RWPE1 (cell line): ENCODE measurements at regions not wholly inside any gene's neighbourhood (a gene's known extent, or its start where the extent isn't known, plus 50 kb on each side); places are given as distances from the start of the nearest gene placed in this dataset.
"Not testable (repeated sequence)": the region's sequence is repeated elsewhere in the genome, so short reads cannot be mapped to it uniquely, and the experiment has no call there.

Source experiments
- CTCF ChIA-PET: fragments of 350-600 bp; sonication (Branson Sonifier 250); formaldehyde crosslinking; extraction: SDS; loops from one replicate; lab custom pipeline; 2021; lab: Yijun Ruan, JAX
- POLR2A ChIA-PET: fragments of 400-600 bp; formaldehyde crosslinking; extraction: SDS; loops from one replicate; lab custom pipeline; 2020; ENCODE audit warnings: antibody characterized with exemption; ENCODE audit not compliant: low non-redundant PET; lab: Yijun Ruan, JAX
- DNase-seq: peaks from one replicate; pipeline ENCODE4 v3.0.0; 2012; ENCODE audit warnings: low spot score
- H3K27ac ChIP-seq: fragments of 450-650 bp; 2 replicates; pipeline ENCODE4 v1.5.1; 2017
- CTCF ChIP-seq: fragments of 450-650 bp; conservative IDR thresholded peaks from 2 replicates; pipeline ENCODE4 v1.5.1; 2017; ENCODE audit warnings: low read depth, mild to moderate bottlenecking

DNA sequence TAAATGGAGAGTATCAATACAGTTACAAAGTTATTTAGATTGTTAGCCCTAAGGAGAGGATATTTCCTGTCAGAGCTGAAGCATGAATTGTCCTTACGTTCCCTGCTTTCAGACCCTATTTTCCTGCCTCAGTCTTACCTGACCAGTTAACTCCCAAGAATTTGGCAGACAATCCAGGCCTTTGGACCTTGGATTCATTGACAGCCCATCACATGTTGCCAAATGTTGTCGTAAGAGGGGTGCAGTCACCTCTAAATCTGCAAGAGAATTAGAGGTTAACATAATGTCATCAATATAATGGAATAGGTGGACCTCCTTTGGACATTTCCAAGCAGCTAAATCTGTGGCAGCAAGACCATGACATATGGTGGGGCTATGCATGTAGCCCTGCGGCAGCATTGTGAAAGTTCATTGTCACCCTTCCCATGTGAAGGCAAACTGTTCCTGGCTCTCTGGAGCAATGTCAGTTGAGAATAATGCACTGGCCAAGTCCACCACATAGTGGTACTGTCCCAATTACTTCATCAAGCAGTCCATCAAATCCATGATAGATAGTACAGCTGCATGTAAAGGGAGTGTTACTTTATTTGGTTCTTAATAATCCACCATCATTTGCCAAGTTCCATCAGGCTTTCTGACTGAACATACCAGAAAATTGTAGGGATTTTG, 1137.0 kb upstream of the POU3F4 start:
- TF ChIP-seq CTCF = no peak
- no peak overlapping the region for H3K27ac ChIP-seq
- ChIA-PET CTCF (no interaction called here), POLR2A (no interaction called here)
- no peak for DNase-seq

DNA sequence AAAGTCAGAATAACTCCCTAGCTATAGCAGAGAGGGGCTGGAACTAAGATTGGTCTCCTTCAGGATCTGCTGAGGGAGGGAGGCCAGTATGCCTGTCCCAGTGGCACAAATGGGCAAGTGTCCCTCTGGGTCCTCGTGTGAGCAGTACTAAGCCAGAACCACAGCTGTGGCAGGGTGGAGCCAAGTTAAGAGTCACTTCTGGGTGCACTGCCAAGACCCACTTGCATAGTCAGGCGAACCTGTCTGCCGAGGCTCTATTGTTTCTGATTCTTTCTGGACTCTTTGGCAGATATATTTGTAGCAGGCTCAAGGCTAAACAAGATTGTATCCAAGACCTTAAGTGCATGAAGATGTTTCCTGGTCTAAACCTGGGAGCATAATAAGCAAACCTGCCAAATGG, 1123.7 kb upstream of the POU3F4 start:
- POLR2A ChIA-PET = no interaction called here
- no peak for TF ChIP-seq CTCF
- no peak overlapping the region for H3K27ac ChIP-seq
- no peak for DNase-seq
- CTCF ChIA-PET = no interaction called here

GRCh38 chrX:82412858-82413257, 1095.2 kb upstream of the POU3F4 start:
- DNase-seq = no peak
- no peak overlapping the region for H3K27ac ChIP-seq
- POLR2A ChIA-PET = no interaction called here
- TF ChIP-seq CTCF = no peak
- CTCF ChIA-PET = interaction anchor here (1.1 kb wide), 1 partner anchor 1223 kb away, joined by 3 read pairs; no protein-coding TSS in a partner anchor

DNA sequence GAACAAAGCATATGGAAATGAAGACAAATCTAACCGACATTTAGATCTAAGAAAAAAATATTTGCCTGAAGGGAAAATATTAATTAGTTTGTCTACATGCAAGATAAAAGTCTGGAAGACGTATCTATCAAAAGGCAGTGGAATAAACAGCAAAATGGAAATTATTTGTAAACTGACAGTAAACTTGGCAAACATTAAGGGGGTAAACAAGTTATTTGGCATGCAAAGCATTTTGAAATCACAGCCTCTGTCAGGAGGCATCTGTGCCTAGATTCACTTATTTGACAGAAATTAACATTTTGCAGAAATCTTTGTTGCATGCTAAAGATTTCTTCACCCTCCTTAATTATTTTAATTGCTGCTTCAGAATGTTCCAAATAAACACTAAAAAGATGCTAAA, 1065.8 kb upstream of the POU3F4 start:
- no peak for TF ChIP-seq CTCF
- no peak for DNase-seq
- POLR2A ChIA-PET = no interaction called here
- H3K27ac ChIP-seq = no peak overlapping the region
- CTCF ChIA-PET = no interaction called here

DNA sequence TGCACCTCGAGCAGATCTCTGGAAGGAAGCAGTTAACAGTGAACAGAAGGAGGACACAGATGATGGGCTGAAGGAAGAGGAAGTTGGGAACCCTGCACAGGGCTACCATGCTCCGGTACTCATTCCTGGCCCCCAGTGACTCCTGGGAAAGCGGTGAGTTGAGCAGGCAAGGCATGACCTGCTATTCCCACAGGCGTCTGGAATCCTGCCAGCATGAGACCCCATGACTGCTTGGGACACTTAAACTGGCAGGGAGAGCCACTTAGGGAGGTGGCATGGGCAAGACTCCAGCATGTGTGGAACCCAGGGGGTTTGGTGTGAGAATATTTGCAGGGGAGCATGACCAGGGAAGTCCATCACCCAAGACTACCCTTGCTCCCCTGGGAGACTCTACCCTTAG, 1056.4 kb upstream of the POU3F4 start:
- POLR2A ChIA-PET = no interaction called here
- CTCF ChIA-PET = no interaction called here
- TF ChIP-seq CTCF = no peak
- no peak overlapping the region for H3K27ac ChIP-seq
- DNase-seq = no peak

DNA sequence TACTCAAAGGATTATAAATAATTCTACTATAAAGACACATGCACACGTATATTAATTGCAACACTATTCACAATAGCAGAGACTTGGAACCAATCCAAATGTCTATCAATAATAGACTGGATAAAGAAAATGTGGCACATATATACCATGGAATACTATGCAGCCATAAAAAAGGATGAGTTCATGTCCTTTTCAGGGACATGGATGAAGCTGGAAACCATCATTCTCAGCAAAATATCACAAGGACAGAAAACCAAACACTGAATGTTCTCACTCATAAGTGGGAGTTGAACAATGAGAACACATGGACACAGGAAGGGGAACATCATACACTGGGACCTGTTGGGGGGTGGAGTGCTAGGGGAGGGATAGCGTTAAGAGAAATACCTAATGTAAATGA, 1052.2 kb upstream of the POU3F4 start:
- H3K27ac ChIP-seq, DNase-seq, CTCF ChIA-PET, POLR2A ChIA-PET: not testable (repeated sequence)

- TF ChIP-seq CTCF = no peak
- no peak for DNase-seq
- CTCF ChIA-PET = no interaction called here
- POLR2A ChIA-PET = no interaction called here
- no peak overlapping the region for H3K27ac ChIP-seq
These were observed 1049.8 kb upstream of the POU3F4 start for GRCh38 chrX:82458207-82458754.
